Heart left ventricle (tissue), 16 donors: ENCODE measurements at regions not wholly inside any gene's neighbourhood (a gene's known extent, or its start where the extent isn't known, plus 50 kb on each side); places are given as distances from the start of the nearest gene placed in this dataset.

ENCODE experiments used
- ATAC-seq, 4 donors: fragments of 200-7000 bp; cut with Tn5 transposase; one replicate each; pipeline ENCODE4 v1.9.1; 2020 to 2022; ENCODE audit warnings: moderate library complexity in 4 of 4, mild to moderate bottlenecking in 3 of 4, moderate number of reproducible peaks in 1 of 4
- DNase-seq, 5 donors: peaks; one replicate each; pipeline ENCODE4 v3.0.0-alpha.2; 2020
- H3K27ac ChIP-seq, 12 donors: fragments of 200-600 bp; sonication (generic) in 4 of 12; one replicate each; pipeline versions ENCODE4 v1.5.0 to v1.8.0; 2016 to 2022; ENCODE audit warnings: mild to moderate bottlenecking in 2 of 12
- H3K27me3 ChIP-seq, 9 donors: fragments of 200-600 bp; sonication (generic) in 2 of 9; one replicate each; pipeline versions ENCODE4 v1.5.1 to v1.8.0; 2016 to 2022; ENCODE audit warnings: mild to moderate bottlenecking in 3 of 9
- H3K36me3 ChIP-seq, 9 donors: fragments of 200-600 bp; sonication (generic) in 2 of 9; one replicate each; pipeline versions ENCODE4 v1.5.0 to v1.8.0; 2018 to 2022; ENCODE audit warnings: mild to moderate bottlenecking in 2 of 9
- H3K4me1 ChIP-seq, 12 donors: fragments of 200-600 bp; sonication (generic) in 4 of 12; one replicate each; pipeline versions ENCODE4 v1.5.0 to v1.8.0; 2016 to 2022; ENCODE audit warnings: mild to moderate bottlenecking in 3 of 12
- H3K4me3 ChIP-seq, 12 donors: fragments of 200-600 bp; sonication (generic) in 4 of 12; one replicate each; pipeline versions ENCODE4 v1.5.0 to v1.8.0; 2017 to 2022; ENCODE audit warnings: mild to moderate bottlenecking in 9 of 12, moderate library complexity in 4 of 12
- H3K9me3 ChIP-seq, 12 donors: fragments of 200-600 bp; sonication (generic) in 4 of 12; one replicate each; pipeline versions ENCODE4 v1.5.0 to v1.8.0; 2016 to 2022; ENCODE audit warnings: mild to moderate bottlenecking in 1 of 12
- POLR2A ChIP-seq, 2 donors: fragments of 450-650 bp; IDR thresholded peaks; one replicate each; pipeline ENCODE4 v1.6.1; 2017; ENCODE audit warnings: antibody characterized with exemption in 2 of 2, mild to moderate bottlenecking in 2 of 2, moderate library complexity in 2 of 2
- WGBS, 4 donors: extraction: QIAGEN DNeasy Blood & Tissue Kit in 2 of 4; methylation state at CpG; one replicate each; pipeline versions ENCODE4 v1.1.5 to v1.1.7; 2013 to 2018; 5-methylcytosine and 5-hydroxymethylcytosine counted together
- intact Hi-C, 10 donors: fragments of 100-400 bp; cut with DNase I; formaldehyde crosslinking; loops; one replicate each; pipeline versions ENCODE4 v1.11.1 to v1.14.2; 2022
- TF ChIP-seq, protein P1 (sequence below), 12 donors: fragments of 200-600 bp; sonication (generic) in 4 of 12; IDR thresholded peaks; one replicate each; pipeline versions ENCODE4 v1.5.0 to v1.8.0; 2018 to 2022; ENCODE audit warnings: antibody characterized with exemption in 12 of 12, mild to moderate bottlenecking in 5 of 12
- donor health status: ischemic (EF 13 %, LVEDD 7.1; RV severe dilation, severe dysfunction).
- donor health status: healthy with polysubstance abuse.
- donor health status: DM: no; HTN: yes; CAD: no.
- donor health status: DM: no; HTN: no; CAD: no.
- donor health status: ischemic (EF 25% LVEDD 6.9; RV normal size, moderate dysfunction).
- donor health status: ischemic (EF 25% LVEDD 5.7; RV mildly dilated, moderate dysfunction).
- donor health status: healthy.
- donor health status: DM: yes; HTN: yes; CAD: no.
- donor health status: ischemic (EF 35%, LVEDD 5.7; RV mildly dilated, moderate dysfunction).
- donor health status: nonischemic (EF 11% LVEDD 7.7; RV severe dilation, severe dysfunction).
- donor health status: DM: yes; HTN: yes; CAD: no.
- donor health status: PGD.
- donor health status: ischemic (EF 29% LVEDD 5.4; RV normal size, mild dysfunction).
- donor health status: nonischemic (EF 23%, LVEDD 6.1; RV moderate dilation, normal function).

DNA sequence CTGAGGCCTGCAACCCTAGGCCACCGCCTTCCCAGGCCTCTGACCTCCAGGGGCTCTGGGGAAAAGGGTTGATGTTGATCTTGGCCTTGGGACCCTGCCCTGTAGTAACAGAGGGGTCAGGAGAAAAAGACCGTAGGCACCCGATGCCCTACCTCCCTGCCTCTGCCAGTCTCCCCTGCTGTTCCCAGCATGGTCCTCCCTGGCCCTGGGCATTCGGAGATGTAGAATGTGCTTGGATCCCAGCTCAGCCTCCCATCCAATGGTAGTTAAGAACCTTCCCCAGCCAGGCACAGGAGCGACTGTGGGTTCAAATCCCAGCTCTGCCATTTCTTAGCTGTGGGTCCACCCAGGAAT, 72.0 kb upstream of the TARDBP start:
- H3K36me3 ChIP-seq = no peaks in the 10 kb centered on the region
- H3K4me1 ChIP-seq = peaks cover 0 to 22% (median 12%) of the 10 kb centered on the region in 12 donors
- no peak for DNase-seq
- no peak for TF ChIP-seq POLR2A (IDR thresholded peaks at IDR 0.05)
- TF ChIP-seq, protein P1, sequence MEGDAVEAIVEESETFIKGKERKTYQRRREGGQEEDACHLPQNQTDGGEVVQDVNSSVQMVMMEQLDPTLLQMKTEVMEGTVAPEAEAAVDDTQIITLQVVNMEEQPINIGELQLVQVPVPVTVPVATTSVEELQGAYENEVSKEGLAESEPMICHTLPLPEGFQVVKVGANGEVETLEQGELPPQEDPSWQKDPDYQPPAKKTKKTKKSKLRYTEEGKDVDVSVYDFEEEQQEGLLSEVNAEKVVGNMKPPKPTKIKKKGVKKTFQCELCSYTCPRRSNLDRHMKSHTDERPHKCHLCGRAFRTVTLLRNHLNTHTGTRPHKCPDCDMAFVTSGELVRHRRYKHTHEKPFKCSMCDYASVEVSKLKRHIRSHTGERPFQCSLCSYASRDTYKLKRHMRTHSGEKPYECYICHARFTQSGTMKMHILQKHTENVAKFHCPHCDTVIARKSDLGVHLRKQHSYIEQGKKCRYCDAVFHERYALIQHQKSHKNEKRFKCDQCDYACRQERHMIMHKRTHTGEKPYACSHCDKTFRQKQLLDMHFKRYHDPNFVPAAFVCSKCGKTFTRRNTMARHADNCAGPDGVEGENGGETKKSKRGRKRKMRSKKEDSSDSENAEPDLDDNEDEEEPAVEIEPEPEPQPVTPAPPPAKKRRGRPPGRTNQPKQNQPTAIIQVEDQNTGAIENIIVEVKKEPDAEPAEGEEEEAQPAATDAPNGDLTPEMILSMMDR (IDR thresholded peaks at IDR 0.05) = no peak
- no peaks in the 10 kb centered on the region for H3K9me3 ChIP-seq
- H3K27ac ChIP-seq = no peak overlapping the region
- H3K4me3 ChIP-seq = peak overlapping the region in 2 of 12 donors; percentile 10 to 12
- intact Hi-C loops = loop anchor here in 6 of 10 donors (5.0 to 10.0 kb wide), 4 partner anchors 426 to 446 kb away; no protein-coding TSS in a partner anchor
- peaks cover 0 to 6% (median 0%) of the 10 kb centered on the region in 9 donors for H3K27me3 ChIP-seq
- peak in 1 of 4 donors; percentile 5 for ATAC-seq
- WGBS, 4 donors = 77 to 91% (median 85%) methylated on average over 5 of the region's 5 CpGs

DNA sequence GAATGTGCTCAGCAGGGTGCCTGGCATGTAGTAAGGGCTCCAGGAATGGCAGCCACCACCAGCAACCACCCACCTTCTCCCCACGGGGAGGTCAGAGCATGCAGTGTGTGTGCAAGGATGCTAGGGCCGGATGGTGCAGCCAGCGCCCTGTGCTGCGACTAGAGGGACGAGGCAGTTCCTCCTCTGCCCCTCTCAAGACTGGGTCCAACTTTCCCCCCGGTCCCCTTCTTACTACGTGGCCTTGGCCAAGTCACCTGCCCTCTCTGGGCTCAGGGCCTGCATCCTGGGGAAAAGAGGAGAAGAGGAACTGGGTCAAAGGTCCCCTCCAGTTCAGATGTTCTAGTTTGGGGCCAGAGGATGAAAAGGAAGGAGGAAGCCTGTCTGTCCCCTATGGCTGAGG, 71.6 kb upstream of the TARDBP start:
- 91 to 93% (median 92%) methylated on average over 7 of the region's 7 CpGs for WGBS, 4 donors
- no peaks in the 10 kb centered on the region for H3K9me3 ChIP-seq
- peaks cover 0 to 22% (median 12%) of the 10 kb centered on the region in 12 donors for H3K4me1 ChIP-seq
- H3K36me3 ChIP-seq = no peaks in the 10 kb centered on the region
- H3K27me3 ChIP-seq = peaks cover 0 to 6% (median 0%) of the 10 kb centered on the region in 9 donors
- DNase-seq (peak in 1 of 5 donors; percentile 46), ATAC-seq (no peak)
- TF ChIP-seq, protein P1 (IDR thresholded peaks at IDR 0.05) = no peak
- TF ChIP-seq POLR2A (IDR thresholded peaks at IDR 0.05) = no peak
- H3K27ac ChIP-seq = no peak overlapping the region
- intact Hi-C loops = loop anchor here in 6 of 10 donors (5.0 to 10.0 kb wide), 4 partner anchors 426 to 446 kb away; no protein-coding TSS in a partner anchor
- H3K4me3 ChIP-seq = no peak overlapping the region

GRCh38 chr1:10941891-10942541, 70.4 kb upstream of the TARDBP start:
- TF ChIP-seq, protein P1 (IDR thresholded peaks at IDR 0.05) = peak; percentile 80 to 94 (median 84)
- TF ChIP-seq POLR2A (IDR thresholded peaks at IDR 0.05) = no peak
- Histone ChIP-seq H3K27ac (no peak overlapping the region), H3K36me3 (no peaks in the 10 kb centered on the region), H3K4me1 (peaks cover 0 to 22% (median 12%) of the 10 kb centered on the region in 12 donors), H3K4me3 (no peak overlapping the region), H3K9me3 (no peaks in the 10 kb centered on the region), H3K27me3 (peaks cover 0 to 6% (median 0%) of the 10 kb centered on the region in 9 donors)
- DNase-seq (peak in 2 of 5 donors; percentile 58 to 77), ATAC-seq (peak in 2 of 4 donors; percentile 12 to 43)
- WGBS, 4 donors = 10 to 14% (median 12%) methylated on average over 18 to 21 of the region's 21 CpGs
- intact Hi-C loops = loop anchor here in 6 of 10 donors (5.0 to 10.0 kb wide), 4 partner anchors 427 to 447 kb away; no protein-coding TSS in a partner anchor

DNA sequence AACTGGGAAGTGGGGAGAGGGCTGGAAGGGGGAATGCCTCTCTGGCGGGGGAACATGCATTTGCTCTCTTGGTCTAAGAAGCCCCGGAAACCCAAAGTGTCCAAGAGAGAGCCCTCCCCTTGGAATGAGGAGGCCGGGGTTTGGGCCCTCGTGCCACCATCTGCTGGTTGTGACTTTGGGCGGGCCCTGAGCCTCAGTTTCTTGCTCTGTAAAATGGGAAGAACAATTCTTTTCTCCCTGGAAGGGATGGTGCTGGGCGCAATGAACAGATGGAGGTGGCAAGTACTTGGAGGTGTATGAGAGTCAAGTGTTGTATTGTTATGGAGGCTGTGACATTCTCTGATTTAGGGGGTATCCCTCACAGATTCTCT, 69.9 kb upstream of the TARDBP start:
- no peak for ATAC-seq

More for the DNA sequence above, 69.9 kb upstream of the TARDBP start:
- Histone ChIP-seq H3K4me1 (peaks cover 0 to 22% (median 12%) of the 10 kb centered on the region in 12 donors), H3K9me3 (no peaks in the 10 kb centered on the region), H3K36me3 (no peaks in the 10 kb centered on the region), H3K27ac (no peak overlapping the region), H3K4me3 (no peak overlapping the region), H3K27me3 (peaks cover 0 to 6% (median 0%) of the 10 kb centered on the region in 9 donors)
- intact Hi-C loops = loop anchor here in 6 of 10 donors (5.0 to 10.0 kb wide), 4 partner anchors 428 to 448 kb away; no protein-coding TSS in a partner anchor
- WGBS, 4 donors = 88 to 90% (median 89%) methylated on average over 5 to 6 of the region's 6 CpGs
- DNase-seq = peak in 1 of 5 donors; percentile 28
- TF ChIP-seq POLR2A (IDR thresholded peaks at IDR 0.05) = no peak
- TF ChIP-seq, protein P1 (IDR thresholded peaks at IDR 0.05) = no peak
